NCI-H187 treated with DMSO at 0.1 percent for 48 hours (cell line): ENCODE measurements at regions not wholly inside any gene's neighbourhood (a gene's known extent, or its start where the extent isn't known, plus 50 kb on each side); places are given as distances from the start of the nearest gene placed in this dataset.
A peak's percentile ranks its signal among the peaks of the same experiment; 100 is the strongest.
"Not testable (repeated sequence)": the region's sequence is repeated elsewhere in the genome, so short reads cannot be mapped to it uniquely, and the experiment has no call there.

Source experiments
- DNase-seq: peaks from one replicate; lab custom pipeline; 2025; lab: John Stamatoyannopoulos, UW

- no peak for DNase-seq
Measured at GRCh38 chr4:81314897-81315470, 100.0 kb upstream of the PRKG2 start.

GRCh38 chr4:81314196-81314896 lies 99.3 kb upstream of the PRKG2 start:
- DNase-seq, result peak; percentile 88

- no peak for DNase-seq
Measured at GRCh38 chr4:81307991-81308390, 93.0 kb upstream of the PRKG2 start.

- no peak for DNase-seq
Measured at GRCh38 chr4:81304871-81305270, 89.8 kb upstream of the PRKG2 start.

- not testable (repeated sequence) for DNase-seq
Measured at GRCh38 chr4:81300352-81300751, 85.3 kb upstream of the PRKG2 start.

GRCh38 chr4:81290813-81291212 lies 75.8 kb upstream of the PRKG2 start:
- no peak for DNase-seq

- no peak for DNase-seq
Measured at GRCh38 chr4:81287101-81287500, 72.1 kb upstream of the PRKG2 start.

GRCh38 chr4:81282131-81282530 lies 67.1 kb upstream of the PRKG2 start:
- DNase-seq, result no peak

- no peak for DNase-seq
Measured at GRCh38 chr4:81274460-81274859, 59.4 kb upstream of the PRKG2 start.

GRCh38 chr4:81272671-81273070 lies 57.6 kb upstream of the PRKG2 start:
- DNase-seq, result no peak
